ENCODE measurements at regions not wholly inside any gene's neighbourhood (a gene's known extent, or its start where the extent isn't known, plus 50 kb on each side); places are given as distances from the start of the nearest gene placed in this dataset.
"Not testable (repeated sequence)": the region's sequence is repeated elsewhere in the genome, so short reads cannot be mapped to it uniquely, and the experiment has no call there.

GRCh38 chrX:39063702-39064101 lies 262.4 kb downstream of the MID1IP1 start:
- ChIA-PET CTCF (no interaction called here), POLR2A (no interaction called here)
- no TSS peak for BruUV-seq (replicated peaks)
- Histone ChIP-seq H3K27me3 (replicated peaks; ENCODE audit: control insufficient read depth, insufficient read depth, low read length) (no peaks in the 10 kb centered on the region), H3K4me3 (ENCODE audit: low read depth, low read length) (no peak overlapping the region), H3K36me3 (ENCODE audit: control insufficient read depth, insufficient read depth, low read length) (no peaks in the 10 kb centered on the region), H3K4me1 (no peaks in the 10 kb centered on the region), H3K9me3 (no peaks in the 10 kb centered on the region)
- DNase-seq: no peak
- no peak for TF ChIP-seq CTCF (IDR thresholded peaks at IDR 0.05; ENCODE audit: insufficient read depth in 1 of 2, low read depth in 1 of 2, low read length in 1 of 2, severe bottlenecking in 1 of 2, unreplicated experiment in 1 of 2)
- Mint-ChIP-seq H3K27ac (ENCODE audit: unreplicated experiment) (no peak overlapping the region), H3K9me3 (ENCODE audit: unreplicated experiment) (peaks cover 16% of the 10 kb centered on the region), H3K4me1 (ENCODE audit: low read depth, unreplicated experiment) (no peaks in the 10 kb centered on the region), H3K27me3 (ENCODE audit: insufficient read depth, unreplicated experiment) (no peaks in the 10 kb centered on the region), H3K4me3 (ENCODE audit: unreplicated experiment) (no peak overlapping the region), H3K36me3 (ENCODE audit: insufficient read depth, unreplicated experiment) (no peaks in the 10 kb centered on the region)
- intact Hi-C loops (cut with micrococcal nuclease; ENCODE audit: unreplicated experiment): no loop called here

- H3K4me1 ChIP-seq: no peaks in the 10 kb centered on the region
- H3K9me3 ChIP-seq: no peaks in the 10 kb centered on the region
- ChIA-PET CTCF (no interaction called here), POLR2A (no interaction called here)
- H3K27ac Mint-ChIP-seq (ENCODE audit: unreplicated experiment): no peak overlapping the region
- no peaks in the 10 kb centered on the region for H3K27me3 Mint-ChIP-seq (ENCODE audit: insufficient read depth, unreplicated experiment)
- H3K4me1 Mint-ChIP-seq (ENCODE audit: low read depth, unreplicated experiment): no peaks in the 10 kb centered on the region
- H3K36me3 ChIP-seq (ENCODE audit: control insufficient read depth, insufficient read depth, low read length): no peaks in the 10 kb centered on the region
- no TSS peak for BruUV-seq (replicated peaks)
- no peak overlapping the region for H3K4me3 ChIP-seq (ENCODE audit: low read depth, low read length)
- no peak for TF ChIP-seq CTCF (IDR thresholded peaks at IDR 0.05; ENCODE audit: insufficient read depth in 1 of 2, low read depth in 1 of 2, low read length in 1 of 2, severe bottlenecking in 1 of 2, unreplicated experiment in 1 of 2)
- no peaks in the 10 kb centered on the region for H3K27me3 ChIP-seq (replicated peaks; ENCODE audit: control insufficient read depth, insufficient read depth, low read length)
- peaks cover 14% of the 10 kb centered on the region for H3K9me3 Mint-ChIP-seq (ENCODE audit: unreplicated experiment)
- no peak overlapping the region for H3K4me3 Mint-ChIP-seq (ENCODE audit: unreplicated experiment)
- intact Hi-C loops (cut with micrococcal nuclease; ENCODE audit: unreplicated experiment): no loop called here
- no peak for DNase-seq
- H3K36me3 Mint-ChIP-seq (ENCODE audit: insufficient read depth, unreplicated experiment): no peaks in the 10 kb centered on the region
Measured at GRCh38 chrX:39065051-39065871, 264.0 kb downstream of the MID1IP1 start.

- H3K4me3 Mint-ChIP-seq (ENCODE audit: unreplicated experiment): no peak overlapping the region
- ChIA-PET CTCF (no interaction called here), POLR2A (no interaction called here)
- intact Hi-C loops (cut with micrococcal nuclease; ENCODE audit: unreplicated experiment): no loop called here
- no peaks in the 10 kb centered on the region for H3K36me3 Mint-ChIP-seq (ENCODE audit: insufficient read depth, unreplicated experiment)
- DNase-seq: no peak
- H3K9me3 Mint-ChIP-seq (ENCODE audit: unreplicated experiment): no peaks in the 10 kb centered on the region
- H3K27me3 ChIP-seq (replicated peaks; ENCODE audit: control insufficient read depth, insufficient read depth, low read length): no peaks in the 10 kb centered on the region
- H3K4me3 ChIP-seq (ENCODE audit: low read depth, low read length): no peak overlapping the region
- no peaks in the 10 kb centered on the region for H3K27me3 Mint-ChIP-seq (ENCODE audit: insufficient read depth, unreplicated experiment)
- BruUV-seq (replicated peaks): no TSS peak
- no peaks in the 10 kb centered on the region for H3K36me3 ChIP-seq (ENCODE audit: control insufficient read depth, insufficient read depth, low read length)
- TF ChIP-seq CTCF (IDR thresholded peaks at IDR 0.05; ENCODE audit: insufficient read depth in 1 of 2, low read depth in 1 of 2, low read length in 1 of 2, severe bottlenecking in 1 of 2, unreplicated experiment in 1 of 2): no peak
- H3K4me1 Mint-ChIP-seq (ENCODE audit: low read depth, unreplicated experiment): no peaks in the 10 kb centered on the region
- no peaks in the 10 kb centered on the region for H3K4me1 ChIP-seq
- H3K27ac Mint-ChIP-seq (ENCODE audit: unreplicated experiment): no peak overlapping the region
- no peaks in the 10 kb centered on the region for H3K9me3 ChIP-seq
Measured at GRCh38 chrX:39067866-39068265, 266.6 kb downstream of the MID1IP1 start.

- CTCF ChIA-PET; H3K27me3 ChIP-seq (replicated peaks; ENCODE audit: control insufficient read depth, insufficient read depth, low read length); H3K9me3 Mint-ChIP-seq (ENCODE audit: unreplicated experiment); DNase-seq; H3K36me3 ChIP-seq (ENCODE audit: control insufficient read depth, insufficient read depth, low read length); intact Hi-C loops (cut with micrococcal nuclease; ENCODE audit: unreplicated experiment); H3K4me3 Mint-ChIP-seq (ENCODE audit: unreplicated experiment); H3K27ac Mint-ChIP-seq (ENCODE audit: unreplicated experiment); H3K9me3 ChIP-seq; H3K36me3 Mint-ChIP-seq (ENCODE audit: insufficient read depth, unreplicated experiment); BruUV-seq (replicated peaks); H3K4me1 ChIP-seq; H3K27me3 Mint-ChIP-seq (ENCODE audit: insufficient read depth, unreplicated experiment); POLR2A ChIA-PET; H3K4me3 ChIP-seq (ENCODE audit: low read depth, low read length); H3K4me1 Mint-ChIP-seq (ENCODE audit: low read depth, unreplicated experiment): not testable (repeated sequence)
Measured at GRCh38 chrX:39068634-39069033, 267.4 kb downstream of the MID1IP1 start.

Data from Caco-2 (cell line).